Fibroblast of lung (primary cell): ENCODE measurements at regions not wholly inside any gene's neighbourhood (a gene's known extent, or its start where the extent isn't known, plus 50 kb on each side); places are given as distances from the start of the nearest gene placed in this dataset.

Experiments used
- DNase-seq, 2 donors: peaks; one replicate each; pipeline versions ENCODE4 v3.0.0 to v3.0.0-alpha.2; 2010; ENCODE audit warnings: low read depth in 2 of 2
- H2AFZ ChIP-seq: 2 replicates; pipeline ENCODE4 v1.5.1; 2012; ENCODE audit warnings: low read length, control low read depth, inconsistent platforms
- H3K27ac ChIP-seq: 2 replicates; pipeline ENCODE4 v1.5.1; 2011; ENCODE audit warnings: low read length, control low read depth; ENCODE audit not compliant: insufficient read depth
- H3K27me3 ChIP-seq: 2 replicates; pipeline ENCODE4 v1.5.1; 2011; ENCODE audit warnings: mild to moderate bottlenecking, low read length; ENCODE audit not compliant: control insufficient read depth, insufficient read depth
- H3K36me3 ChIP-seq: 2 replicates; pipeline ENCODE4 v1.5.1; 2011; ENCODE audit warnings: low read length; ENCODE audit not compliant: control insufficient read depth, insufficient read depth
- H3K4me1 ChIP-seq: 2 replicates; pipeline ENCODE4 v1.5.1; 2011; ENCODE audit warnings: low read length; ENCODE audit not compliant: control insufficient read depth, insufficient read depth; ENCODE audit errors: extremely low read depth
- H3K4me2 ChIP-seq: 2 replicates; pipeline ENCODE4 v1.5.1; 2011; ENCODE audit warnings: low read length, control low read depth; ENCODE audit not compliant: insufficient read depth; ENCODE audit errors: extremely low read depth
- H3K4me3 ChIP-seq, 4 experiments: fragments of 200-600 bp in 1 of 4; sonication (generic) in 1 of 4; replicated peaks in 1 of 4; 2 replicates each; pipeline ENCODE4 v1.5.1; 2011 to 2016; ENCODE audit warnings: low read length in 4 of 4, low read depth in 3 of 4, mild to moderate bottlenecking in 3 of 4, control low read depth in 2 of 4, inconsistent platforms in 1 of 4, mixed read lengths in 1 of 4; ENCODE audit not compliant: insufficient read depth in 1 of 4; ENCODE audit errors: control extremely low read depth in 1 of 4
- H3K79me2 ChIP-seq: 2 replicates; pipeline ENCODE4 v1.5.1; 2012; ENCODE audit warnings: mild to moderate bottlenecking, low read length, inconsistent platforms; ENCODE audit not compliant: control insufficient read depth, insufficient read depth
- H3K9ac ChIP-seq: 2 replicates; pipeline ENCODE4 v1.5.1; 2011; ENCODE audit warnings: mild to moderate bottlenecking, low read length, control low read depth; ENCODE audit not compliant: insufficient read depth
- H3K9me3 ChIP-seq: 2 replicates; pipeline ENCODE4 v1.5.1; 2012; ENCODE audit warnings: low read depth, low read length; ENCODE audit not compliant: control insufficient read depth, insufficient read depth
- H4K20me1 ChIP-seq: 2 replicates; pipeline ENCODE4 v1.5.1; 2011; ENCODE audit warnings: low read length; ENCODE audit not compliant: control insufficient read depth, insufficient read depth; ENCODE audit errors: extremely low read depth
- EZH2 ChIP-seq: IDR thresholded peaks from 2 replicates; pipeline ENCODE4 v1.5.1; 2012; ENCODE audit warnings: low read length, control low read depth, mild to moderate bottlenecking; ENCODE audit errors: missing control alignments
- TF ChIP-seq, protein P1 (sequence below), 2 donors: IDR thresholded peaks in 1 of 2; conservative IDR thresholded peaks in 1 of 2; 1 replicate in 1 of 2; 2 replicates in 1 of 2; pipeline ENCODE4 v1.5.1; 2011 to 2012; ENCODE audit warnings: low read length in 2 of 2, control low read depth in 1 of 2, inconsistent platforms in 1 of 2, low read depth in 1 of 2, mild to moderate bottlenecking in 1 of 2

DNA sequence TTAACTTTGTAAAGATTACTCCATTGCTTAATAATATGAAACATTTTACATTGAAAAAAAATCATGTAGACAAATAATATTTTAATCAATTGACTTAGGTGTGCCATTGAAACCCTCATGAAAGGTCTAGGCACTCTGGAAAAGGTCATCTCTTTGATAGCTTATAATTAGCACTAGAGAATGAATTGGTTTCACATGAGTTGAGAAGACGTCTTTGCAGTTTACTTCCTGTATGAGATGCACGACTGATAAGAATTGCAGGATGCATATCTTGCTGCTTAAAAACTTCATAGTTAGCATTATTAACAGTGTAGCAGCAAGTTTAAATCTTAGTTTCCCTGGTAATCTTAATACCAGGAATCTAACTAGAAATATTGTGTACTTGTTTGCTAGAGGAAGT, 614.2 kb upstream of the COBL start:
- Histone ChIP-seq H3K79me2 (no peaks in the 10 kb centered on the region), H3K27me3 (no peaks in the 10 kb centered on the region), H3K9me3 (no peaks in the 10 kb centered on the region), H3K4me2 (no peak overlapping the region), H4K20me1 (no peaks in the 10 kb centered on the region), H3K27ac (no peak overlapping the region), H3K4me3 (no peak overlapping the region), H2AFZ (no peak overlapping the region), H3K9ac (no peak overlapping the region), H3K36me3 (no peaks in the 10 kb centered on the region), H3K4me1 (no peaks in the 10 kb centered on the region)
- DNase-seq = no peak
- TF ChIP-seq, protein P1, sequence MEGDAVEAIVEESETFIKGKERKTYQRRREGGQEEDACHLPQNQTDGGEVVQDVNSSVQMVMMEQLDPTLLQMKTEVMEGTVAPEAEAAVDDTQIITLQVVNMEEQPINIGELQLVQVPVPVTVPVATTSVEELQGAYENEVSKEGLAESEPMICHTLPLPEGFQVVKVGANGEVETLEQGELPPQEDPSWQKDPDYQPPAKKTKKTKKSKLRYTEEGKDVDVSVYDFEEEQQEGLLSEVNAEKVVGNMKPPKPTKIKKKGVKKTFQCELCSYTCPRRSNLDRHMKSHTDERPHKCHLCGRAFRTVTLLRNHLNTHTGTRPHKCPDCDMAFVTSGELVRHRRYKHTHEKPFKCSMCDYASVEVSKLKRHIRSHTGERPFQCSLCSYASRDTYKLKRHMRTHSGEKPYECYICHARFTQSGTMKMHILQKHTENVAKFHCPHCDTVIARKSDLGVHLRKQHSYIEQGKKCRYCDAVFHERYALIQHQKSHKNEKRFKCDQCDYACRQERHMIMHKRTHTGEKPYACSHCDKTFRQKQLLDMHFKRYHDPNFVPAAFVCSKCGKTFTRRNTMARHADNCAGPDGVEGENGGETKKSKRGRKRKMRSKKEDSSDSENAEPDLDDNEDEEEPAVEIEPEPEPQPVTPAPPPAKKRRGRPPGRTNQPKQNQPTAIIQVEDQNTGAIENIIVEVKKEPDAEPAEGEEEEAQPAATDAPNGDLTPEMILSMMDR (conservative IDR thresholded peaks at IDR 0.05 in 1 of 2, IDR thresholded peaks at IDR 0.05 in 1 of 2; ENCODE audit: low read depth in 1 of 2, low read length in 2 of 2) = no peak
- no peak for TF ChIP-seq EZH2

GRCh38 chr7:51929818-51930217, 613.2 kb upstream of the COBL start:
- no peak overlapping the region for H3K4me3 ChIP-seq
- H4K20me1 ChIP-seq = no peaks in the 10 kb centered on the region
- H3K27ac ChIP-seq = no peak overlapping the region
- no peaks in the 10 kb centered on the region for H3K9me3 ChIP-seq
- H3K36me3 ChIP-seq = no peaks in the 10 kb centered on the region
- H3K79me2 ChIP-seq = no peaks in the 10 kb centered on the region
- TF ChIP-seq, protein P1 (conservative IDR thresholded peaks at IDR 0.05 in 1 of 2, IDR thresholded peaks at IDR 0.05 in 1 of 2; ENCODE audit: low read depth in 1 of 2, low read length in 2 of 2) = no peak
- TF ChIP-seq EZH2 = no peak
- no peak for DNase-seq
- H3K9ac ChIP-seq = no peak overlapping the region
- no peaks in the 10 kb centered on the region for H3K4me1 ChIP-seq
- H3K27me3 ChIP-seq = no peaks in the 10 kb centered on the region
- no peak overlapping the region for H3K4me2 ChIP-seq
- no peak overlapping the region for H2AFZ ChIP-seq

- Histone ChIP-seq H3K79me2 (no peaks in the 10 kb centered on the region), H3K9me3 (no peaks in the 10 kb centered on the region), H3K9ac (no peak overlapping the region), H2AFZ (no peak overlapping the region), H4K20me1 (no peaks in the 10 kb centered on the region), H3K27ac (no peak overlapping the region), H3K4me3 (no peak overlapping the region), H3K36me3 (no peaks in the 10 kb centered on the region), H3K4me2 (no peak overlapping the region), H3K4me1 (no peaks in the 10 kb centered on the region), H3K27me3 (no peaks in the 10 kb centered on the region)
- TF ChIP-seq, protein P1 (conservative IDR thresholded peaks at IDR 0.05 in 1 of 2, IDR thresholded peaks at IDR 0.05 in 1 of 2; ENCODE audit: low read depth in 1 of 2, low read length in 2 of 2) = no peak
- TF ChIP-seq EZH2 = no peak
- DNase-seq = no peak
Observed at GRCh38 chr7:51927738-51928137, 611.1 kb upstream of the COBL start.
